GM12878 (cell line): ENCODE measurements at regions not wholly inside any gene's neighbourhood (a gene's known extent, or its start where the extent isn't known, plus 50 kb on each side); places are given as distances from the start of the nearest gene placed in this dataset.

ENCODE experiments used
- ATAC-seq: fragments of 200-7000 bp; cut with Tn5 transposase; 3 replicates; pipeline ENCODE4 v1.9.1; 2020; ENCODE audit warnings: mild to moderate bottlenecking, moderate library complexity
- BruUV-seq: library from RNA; stranded (reverse); fragments of 400-500 nt; replicated peaks from 2 replicates; lab custom pipeline; 2021; lab: Mats Ljungman, UMichigan
- CTCF ChIA-PET: fragments of 300-600 bp; sonication (Branson Sonifier 250); formaldehyde crosslinking; extraction: SDS; loops from one replicate; lab custom pipeline; 2021; ENCODE audit warnings: inconsistent platforms; lab: Yijun Ruan, JAX
- POLR2A ChIA-PET: fragments of 350-600 bp; formaldehyde crosslinking; extraction: SDS; loops from one replicate; lab custom pipeline; 2021; ENCODE audit warnings: inconsistent platforms; lab: Charles Lee
- RAD21 ChIA-PET: fragments of 300-600 bp; sonication (Branson Sonifier 250); formaldehyde crosslinking; loops from one replicate; lab custom pipeline; 2023; ENCODE audit warnings: antibody characterized with exemption; ENCODE audit not compliant: unreplicated experiment; lab: Charles Lee
- SMC1A ChIA-PET: fragments of 300-600 bp; sonication (Branson Sonifier 250); formaldehyde crosslinking; loops from one replicate; lab custom pipeline; 2023; ENCODE audit not compliant: unreplicated experiment, uncharacterized antibody; lab: Charles Lee
- DNase-seq: peaks from one replicate; pipeline ENCODE4 v3.0.0-alpha.2; 2011; ENCODE audit warnings: low read depth, low spot score
- FAIRE-seq: peaks from 3 replicates; lab custom pipeline; 2011; peaks lifted over from hg19 to GRCh38; lab: Jason Lieb, UNC
- H2AFZ ChIP-seq: 2 replicates; pipeline ENCODE4 v1.6.0; 2011; ENCODE audit warnings: low read depth, low read length, control low read depth; ENCODE audit not compliant: control insufficient read depth
- H3K27ac ChIP-seq: 2 replicates; pipeline ENCODE4 v1.5.1; 2011; ENCODE audit warnings: control low read depth; ENCODE audit not compliant: control insufficient read depth, insufficient read depth
- H3K27me3 ChIP-seq, 2 experiments: replicated peaks in 1 of 2; 2 replicates each; pipeline versions ENCODE4 v1.6.0 to v1.6.1; 2011; ENCODE audit warnings: low read length in 1 of 2; ENCODE audit not compliant: control insufficient read depth in 2 of 2, insufficient read depth in 2 of 2
- H3K36me3 ChIP-seq, 2 experiments: 2 replicates each; pipeline ENCODE4 v1.5.1; 2011; ENCODE audit warnings: low read length in 1 of 2; ENCODE audit not compliant: control insufficient read depth in 2 of 2, insufficient read depth in 2 of 2
- H3K4me1 ChIP-seq: 2 replicates; pipeline ENCODE4 v1.6.1; 2011; ENCODE audit warnings: mild to moderate bottlenecking, low read length, moderate library complexity, mixed read lengths; ENCODE audit not compliant: control insufficient read depth, insufficient read depth
- H3K4me2 ChIP-seq: 2 replicates; pipeline ENCODE4 v1.6.0; 2011; ENCODE audit warnings: control low read depth; ENCODE audit not compliant: control insufficient read depth, insufficient read depth
- H3K4me3 ChIP-seq: fragments of 200-600 bp; sonication (generic); 2 replicates; pipeline ENCODE4 v1.5.1; 2016
- H3K79me2 ChIP-seq: 2 replicates; pipeline ENCODE4 v1.6.0; 2011; ENCODE audit warnings: low read length; ENCODE audit not compliant: control insufficient read depth, insufficient read depth
- H3K9ac ChIP-seq: 2 replicates; pipeline ENCODE4 v1.8.0; 2011; ENCODE audit warnings: low read length, control low read depth, mixed read lengths; ENCODE audit not compliant: control insufficient read depth, insufficient read depth
- H3K9me3 ChIP-seq: replicated peaks from 3 replicates; pipeline ENCODE4 v1.5.1; 2011; ENCODE audit warnings: mild to moderate bottlenecking, low read length; ENCODE audit not compliant: control insufficient read depth, insufficient read depth
- H4K20me1 ChIP-seq: 2 replicates; pipeline ENCODE4 v1.6.0; 2011; ENCODE audit not compliant: control insufficient read depth, insufficient read depth
- ATF2 ChIP-seq: IDR thresholded peaks from 2 replicates; pipeline ENCODE4 v1.6.1; 2012; ENCODE audit warnings: low read length, inconsistent platforms
- ATF7 ChIP-seq: fragments of 450-650 bp; IDR thresholded peaks from 2 replicates; pipeline ENCODE4 v1.6.1; 2016; ENCODE audit warnings: low read depth, mild to moderate bottlenecking
- BMI1 ChIP-seq: fragments of 450-650 bp; IDR thresholded peaks from 2 replicates; pipeline ENCODE4 v1.6.1; 2016; ENCODE audit warnings: mild to moderate bottlenecking, moderate library complexity, borderline replicate concordance
- BRCA1 ChIP-seq: IDR thresholded peaks from 2 replicates; pipeline ENCODE4 v1.6.1; 2011; ENCODE audit warnings: low read depth, low read length, improper control_type of control experiment
- CHD1 ChIP-seq: IDR thresholded peaks from 2 replicates; pipeline ENCODE4 v1.6.1; 2012; ENCODE audit warnings: low read depth, low read length, improper control_type of control experiment
- DPF2 ChIP-seq: fragments of 450-650 bp; IDR thresholded peaks from 2 replicates; pipeline ENCODE4 v1.6.1; 2017; ENCODE audit warnings: mild to moderate bottlenecking
- EED ChIP-seq: sonication (generic); IDR thresholded peaks from 2 replicates; pipeline ENCODE4 v1.6.1; 2016; ENCODE audit warnings: antibody characterized with exemption, low read depth
- EZH2 ChIP-seq: IDR thresholded peaks from 2 replicates; pipeline ENCODE4 v1.6.1; 2012; ENCODE audit warnings: low read depth, mild to moderate bottlenecking, control low read depth, inconsistent platforms, low read length, borderline replicate concordance; ENCODE audit not compliant: control insufficient read depth
- IRF4 ChIP-seq: IDR thresholded peaks from 2 replicates; pipeline ENCODE4 v1.6.1; 2011; ENCODE audit warnings: low read depth, low read length
- IRF5 ChIP-seq: fragments of 450-650 bp; IDR thresholded peaks from 2 replicates; pipeline ENCODE4 v1.6.1; 2017; ENCODE audit warnings: borderline replicate concordance
- SMC3 ChIP-seq: IDR thresholded peaks from 2 replicates; pipeline ENCODE4 v1.6.1; 2011; ENCODE audit warnings: low read length, improper control_type of control experiment, borderline replicate concordance
- ZNF24 ChIP-seq: fragments of 450-650 bp; IDR thresholded peaks from 2 replicates; pipeline ENCODE4 v1.6.1; 2017; ENCODE audit warnings: antibody characterized with exemption, mild to moderate bottlenecking
- ZNF274 ChIP-seq: IDR thresholded peaks from one replicate; pipeline ENCODE4 v1.8.0; 2011; ENCODE audit not compliant: insufficient read length, insufficient read depth
- ZSCAN29 ChIP-seq: fragments of 450-650 bp; IDR thresholded peaks from 2 replicates; pipeline ENCODE4 v1.6.1; 2017; ENCODE audit warnings: mild to moderate bottlenecking, moderate library complexity
- WGBS: methylation state at CpG from one replicate; pipeline ENCODE4 v1.1.6; 2016; ENCODE audit warnings: low lambda C conversion rate; ENCODE audit not compliant: insufficient replicate concordance, insufficient coverage; ENCODE audit errors: missing lambda C conversion rate; 5-methylcytosine and 5-hydroxymethylcytosine counted together
- in situ Hi-C: fragments of 300-500 bp; cut with MboI; formaldehyde crosslinking; loops from 9 replicates; pipeline ENCODE4 v1.14.3; 2018; ENCODE audit warnings: mixed read lengths
- intact Hi-C: fragments of 100-400 bp; cut with micrococcal nuclease; formaldehyde crosslinking; loops from one replicate; pipeline ENCODE4 v1.14.2; 2022; ENCODE audit not compliant: unreplicated experiment

- TF ChIP-seq CHD1 (no peak), EED (no peak)
These were observed 419.9 kb downstream of the TUSC7 start (continued) for GRCh38 chr3:117129516-117129915.

GRCh38 chr3:117130222-117130621 lies 420.6 kb downstream of the TUSC7 start:
- no peak for FAIRE-seq
- Histone ChIP-seq H3K27me3 (no peaks in the 10 kb centered on the region), H3K27ac (no peak overlapping the region), H3K9ac (no peak overlapping the region)
- no peak for DNase-seq
- BruUV-seq, result no TSS peak
- RAD21 ChIA-PET, result no interaction called here
- TF ChIP-seq DPF2, result no peak
- no peak for TF ChIP-seq SMC3
- TF ChIP-seq BMI1, result no peak
- no peak for TF ChIP-seq IRF4
- no peak for TF ChIP-seq ZNF274
- TF ChIP-seq EZH2, result no peak
- no peak for TF ChIP-seq IRF5
- TF ChIP-seq ATF2, result no peak
- TF ChIP-seq ATF7, result no peak
- no peak for TF ChIP-seq BRCA1
- no peak for TF ChIP-seq ZSCAN29
- TF ChIP-seq ZNF24, result no peak
- TF ChIP-seq, all 136 proteins: peak for 0
- intact Hi-C loops (no loop called here), in situ Hi-C loops (no loop called here)
- Histone ChIP-seq H4K20me1 (no peaks in the 10 kb centered on the region), H3K4me2 (no peak overlapping the region), H3K79me2 (no peaks in the 10 kb centered on the region), H3K9me3 (no peaks in the 10 kb centered on the region), H3K4me3 (no peak overlapping the region), H3K36me3 (no peaks in the 10 kb centered on the region), H3K4me1 (no peaks in the 10 kb centered on the region), H2AFZ (no peak overlapping the region)
- CTCF ChIA-PET, result no interaction called here
- SMC1A ChIA-PET, result interaction anchor here (1.2 to 1.5 kb wide), 2 partner anchors 10 to 32 kb away, joined by 3 read pairs; no protein-coding TSS in a partner anchor
- 0% methylated on average over 1 of the region's 1 CpG for WGBS
- ATAC-seq, result no peak
- POLR2A ChIA-PET, result no interaction called here
